ENCODE measurements at regions not wholly inside any gene's neighbourhood (a gene's known extent, or its start where the extent isn't known, plus 50 kb on each side); places are given as distances from the start of the nearest gene placed in this dataset.

GRCh38 chr2:11030909-11031308 is 119.2 kb downstream of the KCNF1 start:
- TF ChIP-seq ZNF274 (IDR thresholded peaks at IDR 0.05; ENCODE audit: low read depth, low read length) (no peak), YY1 (IDR thresholded peaks at IDR 0.05; ENCODE audit: insufficient read depth, insufficient read length) (no peak), SUZ12 (IDR thresholded peaks at IDR 0.05; ENCODE audit: extremely low read depth, insufficient read depth, insufficient read length) (no peak)

All from NT2/D1 (cell line).